ENCODE measurements at regions not wholly inside any gene's neighbourhood (a gene's known extent, or its start where the extent isn't known, plus 50 kb on each side); places are given as distances from the start of the nearest gene placed in this dataset.

DNA sequence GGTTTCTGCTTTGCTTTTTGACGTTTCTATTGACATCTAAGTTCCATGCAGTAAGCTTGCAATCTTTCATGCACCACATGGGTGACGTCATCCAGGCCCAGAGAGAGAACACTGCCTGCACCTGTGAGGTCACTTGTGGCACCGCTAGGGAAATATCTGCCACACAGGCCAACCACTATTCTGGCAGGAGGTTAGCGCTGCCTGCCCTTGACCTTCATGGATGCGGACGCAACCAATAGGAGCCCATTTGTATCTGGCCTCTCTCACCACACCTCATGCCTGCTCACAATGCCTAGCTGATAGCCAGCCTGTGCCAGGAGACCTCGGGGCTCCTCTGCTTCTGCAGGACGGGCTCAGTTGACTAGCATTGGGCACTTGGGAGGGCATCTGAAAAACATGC is 55.8 kb upstream of the PRR23E start:
- DNase-seq: no peak

GRCh38 chr3:127137757-127138536 is 55.0 kb upstream of the PRR23E start:
- DNase-seq: no peak

DNA sequence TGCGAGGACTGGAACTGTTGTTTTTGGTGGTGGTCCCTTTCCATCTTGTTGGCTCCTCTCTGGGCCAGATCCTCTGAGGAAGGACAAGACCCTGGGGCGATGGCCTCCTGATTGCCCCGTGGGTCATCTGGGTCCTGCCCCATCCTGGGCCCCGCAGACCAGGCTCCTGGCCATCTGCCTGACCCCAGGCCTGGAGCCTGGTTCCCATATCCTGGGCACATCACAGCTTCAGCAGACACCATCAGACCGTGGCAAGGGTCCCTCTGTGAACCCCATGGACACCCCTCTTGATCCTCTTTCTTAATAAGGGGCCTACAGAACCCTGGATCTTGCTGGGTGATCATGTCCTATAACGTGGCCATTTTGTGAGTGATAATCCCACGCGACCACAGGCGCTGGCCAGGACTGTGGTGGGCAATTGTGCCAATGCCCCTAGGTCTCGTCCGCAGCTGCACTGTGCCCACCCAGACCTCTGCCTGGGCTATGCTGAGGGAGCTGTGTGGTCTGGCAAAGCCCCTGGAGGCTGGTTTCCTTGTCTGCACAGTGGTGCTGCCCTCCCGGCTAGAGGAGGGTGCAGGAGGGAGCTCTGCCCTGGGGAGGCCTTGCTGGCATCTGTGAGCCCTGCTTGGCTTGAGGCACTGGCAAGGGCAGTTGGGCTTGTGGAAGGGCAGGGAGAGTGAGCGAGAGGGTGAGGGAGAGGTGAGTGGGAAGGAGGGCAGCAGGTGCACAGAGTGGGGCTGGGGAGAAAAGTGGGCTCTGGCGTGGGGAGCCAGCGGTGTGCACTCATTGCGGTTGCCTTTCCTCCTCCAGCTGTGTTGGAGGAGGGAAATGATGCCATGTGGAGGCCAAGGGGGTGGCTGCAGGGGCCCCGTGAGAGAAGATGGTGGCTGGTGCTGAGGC is 53.1 kb upstream of the PRR23E start:
- DNase-seq: no peak

DNA sequence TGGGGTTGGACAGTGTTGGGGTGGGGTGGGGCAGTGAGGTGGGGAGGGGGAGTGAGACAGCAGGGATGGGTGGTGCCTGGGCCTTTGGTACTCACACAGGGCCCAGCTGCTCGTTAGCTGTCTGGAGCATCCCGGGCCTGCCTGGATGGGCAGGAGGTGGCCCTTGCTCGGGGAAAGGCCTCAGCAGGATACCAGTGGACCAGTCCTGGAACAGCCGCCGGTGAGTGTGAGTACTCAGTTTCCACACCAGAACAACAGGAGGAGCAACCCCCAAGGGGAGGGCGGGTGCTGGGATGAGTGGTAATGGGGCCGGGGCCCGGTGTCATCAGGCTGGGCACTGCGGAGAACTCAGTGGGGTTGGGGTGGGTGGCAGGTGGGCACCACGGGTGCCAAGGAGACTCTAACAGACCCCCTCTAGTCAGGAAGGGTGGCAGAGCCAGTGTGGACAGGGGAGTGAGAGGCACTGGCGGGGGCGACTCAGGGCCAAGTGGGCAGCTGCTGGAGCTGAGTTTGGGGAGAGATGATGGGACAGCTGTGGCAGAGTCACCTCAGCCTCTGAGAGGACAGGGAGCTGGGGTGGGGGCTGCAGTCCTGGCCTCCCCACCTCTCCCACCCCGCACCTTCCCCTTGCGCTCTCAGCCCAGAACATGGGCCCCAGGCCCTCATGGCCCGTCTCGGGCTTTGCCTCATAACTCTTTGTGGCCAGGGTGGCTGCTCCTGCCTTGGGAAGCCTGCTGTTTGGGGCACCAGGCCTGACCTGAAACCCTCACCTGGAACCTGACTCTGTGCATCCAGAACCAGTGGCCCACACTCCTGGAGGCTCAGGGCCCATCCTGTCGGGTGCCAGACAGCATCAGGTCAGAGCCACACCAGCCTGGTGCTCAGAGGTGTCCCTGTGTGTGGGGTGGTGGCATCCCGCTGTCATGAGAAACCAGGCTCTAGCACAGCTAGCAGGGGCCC is 52.1 kb upstream of the PRR23E start:
- no peak for DNase-seq

GRCh38 chr3:127141921-127142730 is 50.8 kb upstream of the PRR23E start:
- DNase-seq: no peak
